Activated B cell treated with CpG ODN at 0.5 μM for 24 hours (primary cell): ENCODE measurements at regions not wholly inside any gene's neighbourhood (a gene's known extent, or its start where the extent isn't known, plus 50 kb on each side); places are given as distances from the start of the nearest gene placed in this dataset.
"Not testable (repeated sequence)": the region's sequence is repeated elsewhere in the genome, so short reads cannot be mapped to it uniquely, and the experiment has no call there.

Experiments used
- ATAC-seq: fragments of 200-7000 bp; cut with Tn5 transposase; one replicate; pipeline ENCODE4 v1.10.0; 2021; ENCODE audit warnings: low read depth, mild to moderate bottlenecking, moderate library complexity
- CTCF ChIA-PET: fragments of 350-600 bp; sonication (Branson Sonifier 250); formaldehyde crosslinking; loops from one replicate; lab custom pipeline; 2021; ENCODE audit warnings: antibody characterized with exemption; lab: Charles Lee
- POLR2A ChIA-PET: fragments of 350-600 bp; sonication (Branson Sonifier 250); formaldehyde crosslinking; loops from one replicate; lab custom pipeline; 2021; ENCODE audit warnings: antibody characterized with exemption; lab: Charles Lee
- DNase-seq: peaks from one replicate; pipeline ENCODE4 v3.0.0; 2022
- H3K27ac Mint-ChIP-seq: one replicate; pipeline ENCODE4 v1.8.0; 2020; ENCODE audit warnings: mixed read lengths
- H3K27me3 Mint-ChIP-seq: one replicate; pipeline ENCODE4 v1.8.0; 2021; ENCODE audit warnings: mixed read lengths
- H3K36me3 Mint-ChIP-seq: one replicate; pipeline ENCODE4 v1.8.0; 2021; ENCODE audit warnings: low read depth, mixed read lengths
- H3K4me1 Mint-ChIP-seq: one replicate; pipeline ENCODE4 v1.8.0; 2021; ENCODE audit warnings: mixed read lengths
- H3K4me3 Mint-ChIP-seq: one replicate; pipeline ENCODE4 v1.8.0; 2020; ENCODE audit warnings: mild to moderate bottlenecking, mixed read lengths
- H3K9me3 Mint-ChIP-seq: one replicate; pipeline ENCODE4 v1.8.0; 2020; ENCODE audit warnings: mixed read lengths
- CTCF ChIP-seq: fragments of 200-600 bp; IDR thresholded peaks from one replicate; pipeline ENCODE4 v1.8.0; 2022; ENCODE audit warnings: antibody characterized with exemption, mild to moderate bottlenecking
- intact Hi-C: fragments of 100-400 bp; cut with micrococcal nuclease; formaldehyde crosslinking; loops from one replicate; pipeline ENCODE4 v1.15.1; 2024

- no peak overlapping the region for H3K4me3 Mint-ChIP-seq
- H3K27ac Mint-ChIP-seq = no peak overlapping the region
- peaks cover 2% of the 10 kb centered on the region for H3K27me3 Mint-ChIP-seq
- H3K36me3 Mint-ChIP-seq = peaks cover 5% of the 10 kb centered on the region
- no peaks in the 10 kb centered on the region for H3K4me1 Mint-ChIP-seq
- no peak for TF ChIP-seq CTCF
- H3K9me3 Mint-ChIP-seq = peaks cover 23% of the 10 kb centered on the region
- ATAC-seq (no peak), DNase-seq (no peak)
- CTCF ChIA-PET = no interaction called here
- intact Hi-C loops = no loop called here
- POLR2A ChIA-PET = no interaction called here
These were observed 148.7 kb downstream of the FAM174A start for GRCh38 chr5:100683881-100684280.

- ATAC-seq, H3K27me3 Mint-ChIP-seq, intact Hi-C loops, H3K4me3 Mint-ChIP-seq, H3K36me3 Mint-ChIP-seq, H3K27ac Mint-ChIP-seq, CTCF ChIA-PET, POLR2A ChIA-PET, H3K4me1 Mint-ChIP-seq, DNase-seq: not testable (repeated sequence)
- H3K9me3 Mint-ChIP-seq = peaks cover 20% of the 10 kb centered on the region
These were observed 149.9 kb downstream of the FAM174A start for GRCh38 chr5:100685122-100685521.

- H3K36me3 Mint-ChIP-seq, DNase-seq, POLR2A ChIA-PET, H3K27ac Mint-ChIP-seq, H3K9me3 Mint-ChIP-seq, H3K4me1 Mint-ChIP-seq, CTCF ChIA-PET, intact Hi-C loops, H3K27me3 Mint-ChIP-seq, H3K4me3 Mint-ChIP-seq, ATAC-seq: not testable (repeated sequence)
These were observed 153.7 kb downstream of the FAM174A start for GRCh38 chr5:100688834-100689233.

- no peak for ATAC-seq
- Mint-ChIP-seq H3K4me3 (no peak overlapping the region), H3K36me3 (no peaks in the 10 kb centered on the region), H3K27me3 (peaks cover 7% of the 10 kb centered on the region), H3K9me3 (no peaks in the 10 kb centered on the region), H3K4me1 (no peaks in the 10 kb centered on the region), H3K27ac (no peak overlapping the region)
- intact Hi-C loops = no loop called here
- TF ChIP-seq CTCF = no peak
- CTCF ChIA-PET = no interaction called here
- DNase-seq = no peak
- POLR2A ChIA-PET = no interaction called here
These were observed 154.9 kb downstream of the FAM174A start for GRCh38 chr5:100690036-100690560.

GRCh38 chr5:100691085-100691484 lies 155.9 kb downstream of the FAM174A start:
- TF ChIP-seq CTCF = no peak
- H3K27ac Mint-ChIP-seq = no peak overlapping the region
- H3K9me3 Mint-ChIP-seq = no peaks in the 10 kb centered on the region
- no peaks in the 10 kb centered on the region for H3K36me3 Mint-ChIP-seq
- intact Hi-C loops = no loop called here
- POLR2A ChIA-PET = no interaction called here
- H3K27me3 Mint-ChIP-seq = peaks cover 7% of the 10 kb centered on the region
- no peaks in the 10 kb centered on the region for H3K4me1 Mint-ChIP-seq
- H3K4me3 Mint-ChIP-seq = no peak overlapping the region
- DNase-seq (no peak), ATAC-seq (no peak)
- CTCF ChIA-PET = no interaction called here

GRCh38 chr5:100691548-100691947 lies 156.4 kb downstream of the FAM174A start:
- no peaks in the 10 kb centered on the region for H3K9me3 Mint-ChIP-seq
- no peaks in the 10 kb centered on the region for H3K36me3 Mint-ChIP-seq
- ATAC-seq (no peak), DNase-seq (no peak)
- intact Hi-C loops = no loop called here
- H3K4me1 Mint-ChIP-seq = no peaks in the 10 kb centered on the region
- no peak for TF ChIP-seq CTCF
- no peak overlapping the region for H3K4me3 Mint-ChIP-seq
- ChIA-PET CTCF (no interaction called here), POLR2A (no interaction called here)
- no peak overlapping the region for H3K27ac Mint-ChIP-seq
- H3K27me3 Mint-ChIP-seq = peaks cover 8% of the 10 kb centered on the region
